ENCODE measurements at regions not wholly inside any gene's neighbourhood (a gene's known extent, or its start where the extent isn't known, plus 50 kb on each side); places are given as distances from the start of the nearest gene placed in this dataset.

GRCh38 chr5:54707841-54708240 is 190.3 kb downstream of the SNX18 start:
- FAIRE-seq, result no peak

GRCh38 chr5:54705994-54706653 is 188.6 kb downstream of the SNX18 start:
- FAIRE-seq, result no peak

GRCh38 chr5:54704825-54705224 is 187.3 kb downstream of the SNX18 start:
- FAIRE-seq, result no peak

- no peak for FAIRE-seq
These were observed 186.8 kb downstream of the SNX18 start for GRCh38 chr5:54704333-54704732.

GRCh38 chr5:54703565-54704255 is 186.2 kb downstream of the SNX18 start:
- FAIRE-seq, result no peak

- no peak for FAIRE-seq
These were observed 185.6 kb downstream of the SNX18 start for GRCh38 chr5:54703133-54703532.

- FAIRE-seq, result no peak
These were observed 184.9 kb downstream of the SNX18 start for GRCh38 chr5:54702470-54702869.

- no peak for FAIRE-seq
These were observed 183.5 kb downstream of the SNX18 start for GRCh38 chr5:54700986-54701578.

- no peak for FAIRE-seq
These were observed 179.4 kb downstream of the SNX18 start for GRCh38 chr5:54696931-54697330.

GRCh38 chr5:54696346-54696745 is 178.8 kb downstream of the SNX18 start:
- no peak for FAIRE-seq

GRCh38 chr5:54695198-54695966 is 177.8 kb downstream of the SNX18 start:
- FAIRE-seq, result no peak

- FAIRE-seq, result no peak
These were observed 176.5 kb downstream of the SNX18 start for GRCh38 chr5:54693936-54694657.

- no peak for FAIRE-seq
These were observed 175.1 kb downstream of the SNX18 start for GRCh38 chr5:54692631-54693030.

- FAIRE-seq, result no peak
These were observed 174.1 kb downstream of the SNX18 start for GRCh38 chr5:54691656-54692055.

GRCh38 chr5:54689411-54690251 is 172.1 kb downstream of the SNX18 start:
- no peak for FAIRE-seq

- no peak for FAIRE-seq
These were observed 163.4 kb downstream of the SNX18 start for GRCh38 chr5:54680998-54681397.

GRCh38 chr5:54679686-54680085 is 162.1 kb downstream of the SNX18 start:
- no peak for FAIRE-seq

- no peak for FAIRE-seq
These were observed 161.2 kb downstream of the SNX18 start for GRCh38 chr5:54678737-54679136.

GRCh38 chr5:54676481-54677340 is 159.2 kb downstream of the SNX18 start:
- FAIRE-seq, result no peak

- no peak for FAIRE-seq
These were observed 156.1 kb downstream of the SNX18 start for GRCh38 chr5:54673523-54674225.

Measured in colon (tissue), 2 donors.